Stomach (tissue), 4 donors: ENCODE measurements at regions not wholly inside any gene's neighbourhood (a gene's known extent, or its start where the extent isn't known, plus 50 kb on each side); places are given as distances from the start of the nearest gene placed in this dataset.

Experiments
- POLR2A ChIP-seq, 4 donors: fragments of 450-650 bp; IDR thresholded peaks; one replicate each; pipeline ENCODE4 v1.6.1; 2016; ENCODE audit warnings: antibody characterized with exemption in 4 of 4, control low read depth in 2 of 4, mild to moderate bottlenecking in 1 of 4, moderate library complexity in 1 of 4
- POLR2AphosphoS5 ChIP-seq, 3 donors: sonication (generic); formaldehyde crosslinking; IDR thresholded peaks; one replicate each; pipeline ENCODE4 v1.6.1; 2016; ENCODE audit warnings: antibody characterized with exemption in 3 of 3

GRCh38 chr10:128612631-128613030, 486.4 kb upstream of the MKI67 start:
- TF ChIP-seq POLR2A (IDR thresholded peaks at IDR 0.05) (no peak), POLR2AphosphoS5 (IDR thresholded peaks at IDR 0.05) (no peak)
